A549 (cell line): ENCODE measurements at regions not wholly inside any gene's neighbourhood (a gene's known extent, or its start where the extent isn't known, plus 50 kb on each side); places are given as distances from the start of the nearest gene placed in this dataset.

ENCODE experiments used
- CHD2 ChIP-seq: fragments of 150-350 bp; IDR thresholded peaks from 2 replicates; pipeline ENCODE4 v1.6.1; 2014; ENCODE audit warnings: low read length; ENCODE audit not compliant: partially characterized antibody
- CTCF ChIP-seq: fragments of >200 bp; sonication (Bioruptor Twin); formaldehyde crosslinking; IDR thresholded peaks from 3 replicates; pipeline ENCODE4 v1.5.1; 2016
- ELK1 ChIP-seq: fragments of 150-350 bp; IDR thresholded peaks from 2 replicates; pipeline ENCODE4 v1.6.1; 2014; ENCODE audit warnings: low read depth, mild to moderate bottlenecking, low read length
- HDAC2 ChIP-seq: fragments of 200-600 bp; sonication (generic); IDR thresholded peaks from 2 replicates; pipeline ENCODE4 v1.6.1; 2016
- HMGXB4 ChIP-seq: fragments of 250-450 bp; sonication (Bioruptor Pico); IDR thresholded peaks from 2 replicates; pipeline ENCODE4 v1.5.0; 2021; ENCODE audit warnings: mild to moderate bottlenecking, moderate library complexity, borderline replicate concordance
- JUNB ChIP-seq: fragments of >200 bp; sonication (Bioruptor Twin); formaldehyde crosslinking; IDR thresholded peaks from 2 replicates; pipeline ENCODE4 v1.6.1; 2016
- KDM1A ChIP-seq: fragments of 200-600 bp; sonication (generic); IDR thresholded peaks from 2 replicates; pipeline ENCODE4 v1.6.1; 2016; ENCODE audit warnings: low read depth, mild to moderate bottlenecking
- MAFK ChIP-seq: fragments of 450-650 bp; IDR thresholded peaks from 2 replicates; pipeline ENCODE4 v1.6.1; 2014; ENCODE audit not compliant: partially characterized antibody
- NR3C1 ChIP-seq: fragments of >200 bp; sonication (Bioruptor Twin); formaldehyde crosslinking; IDR thresholded peaks from 3 replicates; pipeline ENCODE4 v1.6.1; 2017
- POLR2A ChIP-seq: IDR thresholded peaks from 2 replicates; pipeline ENCODE4 v1.6.1; 2012; ENCODE audit warnings: mild to moderate bottlenecking, low read length
- RAD21 ChIP-seq, 2 experiments: fragments of >200 bp in 1 of 2; sonication (Bioruptor Twin) in 1 of 2; formaldehyde crosslinking in 1 of 2; IDR thresholded peaks in 1 of 2; conservative IDR thresholded peaks in 1 of 2; 2 replicates in 1 of 2; 3 replicates in 1 of 2; pipeline ENCODE4 v1.6.1; 2012 to 2018; ENCODE audit warnings: inconsistent platforms in 1 of 2
- REST ChIP-seq: fragments of 200-600 bp; sonication (generic); IDR thresholded peaks from 2 replicates; pipeline ENCODE4 v1.6.1; 2016; ENCODE audit warnings: antibody characterized with exemption, mild to moderate bottlenecking, moderate library complexity
- RFX5 ChIP-seq: fragments of 450-650 bp; IDR thresholded peaks from 2 replicates; pipeline ENCODE4 v1.7.1; 2014; ENCODE audit warnings: antibody characterized with exemption, mild to moderate bottlenecking, moderate library complexity

- TF ChIP-seq CTCF (no peak), ELK1 (no peak), HDAC2 (no peak), MAFK (no peak), POLR2A (no peak), RAD21 (conservative IDR thresholded peaks at IDR 0.05 in 1 of 2, IDR thresholded peaks at IDR 0.05 in 1 of 2) (no peak), RFX5 (no peak), KDM1A (no peak), JUNB (no peak), REST (no peak), NR3C1 (no peak), CHD2 (no peak), HMGXB4 (CRISPR knock-in tag) (no peak)
Observed at GRCh38 chr10:65786279-65786678, 1139.6 kb upstream of the LRRTM3 start.
